NCI-H2081 (cell line): ENCODE measurements at regions not wholly inside any gene's neighbourhood (a gene's known extent, or its start where the extent isn't known, plus 50 kb on each side); places are given as distances from the start of the nearest gene placed in this dataset.

Source experiments
- DNase-seq, 2 experiments: peaks; one replicate each; lab custom pipeline; 2025; lab: John Stamatoyannopoulos, UW

- DNase-seq, result no peak
Observed at GRCh38 chr2:19784456-19784855, 117.3 kb downstream of the TTC32 start.

GRCh38 chr2:19783935-19784334, 117.8 kb downstream of the TTC32 start:
- DNase-seq, result no peak

DNA sequence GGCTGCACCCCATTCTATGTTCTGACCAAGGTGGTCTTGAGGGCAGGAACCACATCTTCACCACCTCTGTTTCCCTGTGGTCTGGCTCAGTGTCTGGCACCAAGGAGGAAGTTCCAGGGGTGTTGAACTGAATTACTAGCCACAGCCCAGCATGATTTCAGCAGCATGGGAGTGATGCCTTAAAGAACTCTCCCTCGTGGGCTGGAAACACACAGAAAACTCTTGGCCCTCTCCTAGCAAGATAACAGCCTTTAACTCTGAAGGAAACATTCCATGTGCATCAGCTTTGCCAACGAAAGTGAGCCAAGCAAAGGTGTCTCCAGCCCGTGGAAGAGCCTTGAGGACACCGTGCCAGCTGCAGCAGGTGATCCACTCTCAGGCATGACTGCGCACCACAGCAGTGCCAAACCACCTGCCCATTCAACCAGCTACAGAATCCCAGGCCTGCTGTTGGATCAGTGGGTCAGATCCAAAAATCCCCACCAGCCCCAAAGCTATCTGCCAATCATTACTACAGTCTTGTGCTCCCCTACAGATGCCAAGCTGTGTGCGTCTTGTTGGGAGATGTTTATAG, 124.8 kb downstream of the TTC32 start:
- DNase-seq, result no peak

GRCh38 chr2:19775838-19776237, 125.9 kb downstream of the TTC32 start:
- DNase-seq, result no peak

DNA sequence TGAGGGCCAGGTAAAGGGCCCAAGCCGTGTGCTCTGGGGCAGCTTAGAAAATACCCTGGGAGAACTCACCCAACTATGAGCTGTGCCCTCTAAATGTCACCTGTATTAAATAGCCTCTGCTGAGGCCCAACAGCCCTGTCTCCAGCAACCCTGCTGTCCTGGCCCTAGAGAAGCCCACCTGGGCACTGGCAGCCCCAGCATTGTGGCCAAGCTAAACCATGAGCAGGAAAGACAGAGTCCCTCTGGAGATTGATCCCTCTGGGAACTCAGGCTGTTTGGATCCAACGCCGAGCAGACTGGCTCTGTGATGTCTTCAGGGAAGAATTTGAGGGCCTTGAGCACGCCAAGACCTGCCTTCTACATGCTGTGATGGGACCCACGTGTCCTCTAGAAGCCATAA, 126.5 kb downstream of the TTC32 start:
- no peak for DNase-seq

GRCh38 chr2:19774805-19775176, 127.0 kb downstream of the TTC32 start:
- DNase-seq, result no peak

DNA sequence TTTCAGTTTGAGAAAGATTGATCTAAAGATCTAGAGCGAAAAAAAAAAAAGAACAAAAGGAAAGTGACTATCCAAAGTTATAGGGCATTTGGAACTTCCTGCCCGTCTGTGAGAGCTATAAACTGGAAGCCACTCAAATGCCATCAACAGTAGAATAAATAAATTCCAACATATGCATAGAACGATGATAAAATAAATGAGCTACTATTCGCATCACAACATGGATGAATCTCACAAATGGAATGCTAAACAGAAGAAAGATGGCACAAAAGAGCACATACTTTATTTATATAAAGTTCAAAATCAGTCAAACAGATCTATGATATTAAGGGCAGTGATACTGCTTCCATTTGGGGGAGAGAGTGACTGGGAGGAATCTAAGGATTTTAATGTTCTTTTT, 128.8 kb downstream of the TTC32 start:
- DNase-seq, result no peak

DNA sequence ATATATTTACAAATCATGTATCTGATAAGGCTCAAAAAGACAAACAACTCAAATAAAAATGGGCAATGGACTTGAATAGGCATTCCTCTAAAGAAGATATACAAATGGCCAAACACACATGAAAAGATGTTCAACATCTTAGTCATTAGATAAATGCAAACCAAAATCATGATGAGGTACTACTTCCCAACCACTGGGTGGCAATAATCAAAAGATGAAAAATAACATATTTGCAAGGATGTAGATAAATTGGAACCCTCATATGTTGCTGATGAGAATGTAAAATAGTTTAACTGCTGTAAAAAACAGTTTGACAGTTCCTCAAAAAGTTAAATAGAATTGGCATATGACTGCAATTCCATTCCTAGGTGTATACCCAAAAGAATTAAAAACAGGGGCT, 132.3 kb downstream of the TTC32 start:
- no peak for DNase-seq

DNA sequence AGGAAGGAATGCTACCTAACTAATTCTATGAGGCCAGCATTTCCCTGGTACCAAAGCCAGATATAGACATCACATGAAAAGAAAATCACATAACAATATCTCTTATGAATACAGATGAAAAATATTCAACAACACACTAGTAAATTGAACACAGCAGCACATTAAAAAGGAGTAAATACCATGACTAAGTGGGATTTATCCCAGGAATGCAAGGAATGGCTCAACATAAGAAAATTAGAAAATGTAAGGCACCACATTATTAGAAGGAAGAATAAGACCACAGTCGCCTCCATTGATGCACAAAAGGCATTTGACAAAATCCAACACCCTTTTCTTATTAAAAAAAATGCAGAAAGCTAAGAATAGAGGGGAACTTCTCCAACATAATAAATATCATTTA, 133.9 kb downstream of the TTC32 start:
- DNase-seq, result no peak

- DNase-seq, result no peak
Observed at GRCh38 chr2:19764998-19765397, 136.8 kb downstream of the TTC32 start.

DNA sequence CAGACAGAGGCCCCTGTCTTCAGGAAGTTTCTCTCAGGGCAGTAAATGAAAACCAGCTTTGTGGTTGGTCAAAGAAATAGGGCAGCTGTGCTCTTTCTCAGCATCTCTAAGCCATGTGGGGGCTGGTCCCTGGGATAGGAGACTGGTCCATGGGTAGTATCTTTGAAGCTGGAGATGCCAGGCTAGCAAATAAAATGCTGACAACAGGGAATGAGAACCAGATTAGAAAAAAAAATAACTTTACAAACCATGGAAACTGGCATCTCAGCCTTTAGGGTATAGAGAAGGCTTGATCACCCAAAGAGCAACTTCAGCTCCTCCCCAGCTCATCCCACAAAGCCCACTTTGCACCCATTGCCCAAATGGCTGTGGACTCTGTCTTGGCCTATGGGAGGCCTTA, 138.1 kb downstream of the TTC32 start:
- no peak for DNase-seq

DNA sequence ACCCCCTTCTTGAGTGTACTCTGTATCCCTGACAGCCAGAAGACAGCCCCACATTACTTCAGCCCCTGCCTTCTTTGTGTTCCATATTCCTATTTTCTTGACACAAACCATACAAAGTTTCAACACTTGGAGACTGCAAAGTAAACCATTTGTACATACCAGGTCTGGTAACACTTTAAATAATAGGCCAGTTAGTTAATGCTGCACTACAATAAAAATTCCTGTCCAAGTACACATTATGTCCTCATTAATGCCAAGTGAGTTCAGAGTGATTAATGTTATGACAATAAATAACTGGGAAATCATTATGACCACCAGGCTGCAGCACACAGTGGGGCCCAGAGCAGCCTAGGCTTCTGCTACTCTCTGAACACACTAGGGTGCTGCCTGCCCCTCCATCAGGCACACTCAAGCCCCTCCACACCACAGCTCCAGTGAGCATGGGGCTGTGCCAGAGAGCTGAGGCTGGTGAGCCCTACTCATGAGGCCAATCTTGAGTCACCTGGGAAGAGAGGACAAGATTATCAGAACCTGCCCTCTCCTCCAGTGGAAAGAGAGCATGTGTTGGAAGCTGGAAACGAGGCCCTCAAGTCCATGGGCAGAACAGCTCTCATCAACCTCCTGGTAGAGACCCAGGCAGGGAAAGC, 138.7 kb downstream of the TTC32 start:
- DNase-seq, result no peak

- no peak for DNase-seq
Observed at GRCh38 chr2:19762142-19762541, 139.6 kb downstream of the TTC32 start.

DNA sequence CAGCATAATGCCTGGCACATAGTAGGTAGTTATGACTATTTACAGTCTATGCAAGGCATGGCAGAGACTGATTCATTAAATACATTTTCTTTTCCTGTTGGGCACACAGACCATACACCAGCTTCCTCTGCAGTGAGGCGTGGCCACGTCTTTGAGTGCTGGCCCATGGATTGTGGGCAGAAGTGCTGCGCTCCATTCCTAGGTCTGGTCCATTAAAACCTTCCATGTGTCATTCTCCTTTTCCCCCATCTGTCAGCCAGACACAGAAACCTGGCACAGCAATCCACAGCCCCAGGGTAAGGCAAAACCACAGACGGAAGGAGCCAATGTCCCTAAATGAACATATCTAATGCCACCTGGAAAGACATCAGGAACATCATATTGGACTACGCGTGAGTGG, 141.9 kb downstream of the TTC32 start:
- no peak for DNase-seq

GRCh38 chr2:19758658-19759057, 143.1 kb downstream of the TTC32 start:
- DNase-seq, result no peak

DNA sequence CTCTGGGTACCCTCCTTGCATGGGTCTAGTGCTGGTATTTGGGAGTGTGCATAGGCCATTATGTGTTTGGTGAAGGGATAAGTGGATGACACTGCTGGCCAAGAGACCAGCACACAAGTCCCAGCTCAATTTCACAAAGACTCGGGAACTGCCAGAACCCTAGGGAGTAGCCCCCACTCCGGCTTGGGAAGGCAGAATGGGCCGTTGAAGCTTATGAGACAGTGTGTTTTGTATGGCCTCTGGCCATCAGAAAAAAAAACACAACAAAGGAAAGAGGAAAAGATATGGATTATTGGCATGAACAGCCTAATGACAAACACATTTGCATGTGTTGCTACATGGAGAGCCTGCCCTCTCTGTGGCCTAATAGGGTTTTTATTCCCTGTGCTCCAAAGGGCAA, 144.2 kb downstream of the TTC32 start:
- DNase-seq, result no peak

GRCh38 chr2:19754907-19755306, 146.9 kb downstream of the TTC32 start:
- DNase-seq, result no peak

DNA sequence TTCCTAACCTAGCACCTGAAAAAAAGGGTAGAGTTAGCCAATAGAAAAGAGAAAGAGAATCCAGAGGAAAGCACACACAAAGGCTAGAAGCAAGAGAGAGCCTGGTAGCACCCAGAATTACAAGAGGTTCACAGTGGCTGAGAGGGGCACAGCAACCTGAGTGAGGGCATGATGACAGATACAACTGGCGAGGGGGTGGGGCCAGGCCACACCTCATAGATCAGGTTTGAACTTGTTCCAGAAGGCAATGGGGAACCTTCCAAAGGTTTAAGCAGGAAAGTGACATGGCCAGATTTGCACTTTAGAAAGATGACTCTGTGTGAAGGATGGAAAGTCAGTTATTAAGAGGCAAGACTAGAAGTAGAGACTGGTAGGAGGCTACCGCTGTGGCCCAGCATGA, 148.0 kb downstream of the TTC32 start:
- no peak for DNase-seq

- no peak for DNase-seq
Observed at GRCh38 chr2:19753314-19753713, 148.5 kb downstream of the TTC32 start.

GRCh38 chr2:19752500-19752899, 149.3 kb downstream of the TTC32 start:
- no peak for DNase-seq

GRCh38 chr2:19751631-19752030, 150.2 kb downstream of the TTC32 start:
- no peak for DNase-seq

- DNase-seq, result no peak
Observed at GRCh38 chr2:19750136-19750535, 151.6 kb downstream of the TTC32 start.

DNA sequence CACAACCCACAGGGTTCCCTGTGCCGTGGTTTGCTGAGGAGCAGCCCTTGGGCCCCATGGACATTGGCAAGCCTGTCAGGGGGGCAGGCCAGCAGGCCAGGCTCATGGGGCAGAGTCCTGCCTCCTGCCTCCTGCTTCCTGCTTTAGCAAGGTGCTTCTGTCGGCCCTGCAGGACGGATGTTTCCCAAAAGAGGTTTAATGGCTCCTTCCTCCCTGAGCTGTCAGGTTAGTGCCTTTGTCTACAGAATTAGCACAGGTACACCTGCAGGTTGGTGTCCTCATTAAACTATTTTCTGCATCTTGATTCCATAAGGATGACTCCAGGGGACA, 152.3 kb downstream of the TTC32 start:
- no peak for DNase-seq

GRCh38 chr2:19748711-19749506, 152.9 kb downstream of the TTC32 start:
- no peak for DNase-seq
